K562 (cell line): ENCODE measurements at regions not wholly inside any gene's neighbourhood (a gene's known extent, or its start where the extent isn't known, plus 50 kb on each side); places are given as distances from the start of the nearest gene placed in this dataset.

ENCODE experiments used
- E4F1 ChIP-seq: fragments of 250-450 bp; sonication (Bioruptor Pico); IDR thresholded peaks from 2 replicates; pipeline ENCODE4 v1.5.0; 2021; ENCODE audit warnings: mild to moderate bottlenecking, borderline replicate concordance
- ELK1 ChIP-seq: sonication (generic); formaldehyde crosslinking; IDR thresholded peaks from 2 replicates; pipeline ENCODE4 v1.8.1; 2022; ENCODE audit warnings: missing genetic modification reagents
- HDAC3 ChIP-seq: fragments of 450-650 bp; IDR thresholded peaks from 2 replicates; pipeline ENCODE4 v1.6.1; 2018; ENCODE audit warnings: borderline replicate concordance, mild to moderate bottlenecking, moderate library complexity; ENCODE audit not compliant: partially characterized antibody
- MAFG ChIP-seq: fragments of 450-650 bp; conservative IDR thresholded peaks from 2 replicates; pipeline ENCODE4 v1.6.1; 2016; ENCODE audit warnings: missing genetic modification characterization, missing compliant biosample characterization
- MNT ChIP-seq, 2 experiments: fragments of 450-650 bp; conservative IDR thresholded peaks; 2 replicates each; pipeline ENCODE4 v1.6.1; 2017; ENCODE audit warnings: mild to moderate bottlenecking in 2 of 2, moderate library complexity in 2 of 2
- NONO ChIP-seq, 2 experiments: fragments of 200-400 bp in 1 of 2; fragments of 450-650 bp in 1 of 2; formaldehyde crosslinking in 1 of 2; IDR thresholded peaks; 2 replicates each; pipeline ENCODE4 v1.6.1; 2017; ENCODE audit warnings: low read depth in 2 of 2, mild to moderate bottlenecking in 2 of 2, moderate library complexity in 2 of 2, low read length in 1 of 2
- PBX2 ChIP-seq, 2 experiments: IDR thresholded peaks in 1 of 2; conservative IDR thresholded peaks in 1 of 2; 2 replicates each; pipeline ENCODE4 v1.6.1; 2016; ENCODE audit warnings: low read depth in 2 of 2, mild to moderate bottlenecking in 1 of 2, missing compliant biosample characterization in 1 of 2, missing genetic modification characterization in 1 of 2, moderate library complexity in 1 of 2
- PHF21A ChIP-seq: fragments of 450-650 bp; IDR thresholded peaks from 2 replicates; pipeline ENCODE4 v1.6.1; 2017; ENCODE audit warnings: low read depth, borderline replicate concordance
- PHF8 ChIP-seq: fragments of 200-600 bp; sonication (generic); IDR thresholded peaks from 2 replicates; pipeline ENCODE4 v1.6.1; 2012; ENCODE audit warnings: mixed run types, mild to moderate bottlenecking, inconsistent platforms, low read length, moderate library complexity, borderline replicate concordance
- SREBF2 ChIP-seq: sonication (generic); formaldehyde crosslinking; IDR thresholded peaks from 2 replicates; pipeline ENCODE4 v1.4.0; 2020; ENCODE audit warnings: mild to moderate bottlenecking, missing genetic modification reagents
- TAF9B ChIP-seq: fragments of 450-650 bp; IDR thresholded peaks from 2 replicates; pipeline ENCODE4 v1.6.1; 2018; ENCODE audit warnings: mild to moderate bottlenecking; ENCODE audit not compliant: partially characterized antibody
- ZBTB49 ChIP-seq: sonication (generic); formaldehyde crosslinking; IDR thresholded peaks from 2 replicates; pipeline ENCODE4 v1.8.0; 2022; ENCODE audit warnings: missing genetic modification reagents, mild to moderate bottlenecking, borderline replicate concordance
- ZFX ChIP-seq: sonication (generic); formaldehyde crosslinking; IDR thresholded peaks from 2 replicates; pipeline ENCODE4 v1.8.0; 2022; ENCODE audit warnings: mild to moderate bottlenecking, missing genetic modification reagents, moderate library complexity
- ZNF444 ChIP-seq: fragments of 250-450 bp; sonication (Bioruptor Pico); IDR thresholded peaks from 2 replicates; pipeline ENCODE4 v1.4.0; 2020; ENCODE audit warnings: mild to moderate bottlenecking, moderate library complexity
- ZNF699 ChIP-seq: fragments of 250-450 bp; sonication (Bioruptor Pico); IDR thresholded peaks from 2 replicates; pipeline ENCODE4 v1.8.0; 2021; ENCODE audit warnings: mild to moderate bottlenecking, moderate library complexity; ENCODE audit not compliant: insufficient replicate concordance
- ZNF75A ChIP-seq: fragments of 450-650 bp; formaldehyde crosslinking; IDR thresholded peaks from 2 replicates; pipeline ENCODE4 v1.4.0; 2020; ENCODE audit warnings: mild to moderate bottlenecking

- TF ChIP-seq NONO (IDR thresholded peaks at IDR 0.05; ENCODE audit: low read depth in 2 of 2, low read length in 1 of 2) (no peak), PBX2 (CRISPR knock-in tag; IDR thresholded peaks at IDR 0.05; ENCODE audit: low read depth) (no peak), PBX2 (tag; conservative IDR thresholded peaks at IDR 0.05; ENCODE audit: low read depth) (no peak), MAFG (tag) (peak; percentile 99), E4F1 (CRISPR knock-in tag) (no peak), HDAC3 (peak; percentile 65), ELK1 (CRISPR knock-in tag) (no peak), TAF9B (peak; percentile 81), SREBF2 (CRISPR knock-in tag) (no peak), PHF21A (no peak), MNT (conservative IDR thresholded peaks at IDR 0.05) (peak; percentile 27 to 42; a peak in 1 of 4 replicates), ZBTB49 (CRISPR knock-in tag) (no peak), PHF8 (no peak), ZNF444 (no peak), ZNF699 (CRISPR knock-in tag) (no peak), ZFX (CRISPR knock-in tag) (peak; percentile 30; the same call in 1 of the 2 replicates), ZNF75A (CRISPR knock-in tag) (peak; percentile 73; the same call in 1 of the 2 replicates)
These were observed 109.2 kb upstream of the TRIM24 start (continued) for GRCh38 chr7:138350701-138351357.
